NCI-H146 treated with DMSO at 0.1 percent for 48 hours (cell line): ENCODE measurements at regions not wholly inside any gene's neighbourhood (a gene's known extent, or its start where the extent isn't known, plus 50 kb on each side); places are given as distances from the start of the nearest gene placed in this dataset.

Source experiments
- DNase-seq: peaks from one replicate; lab custom pipeline; 2025; ENCODE audit not compliant: unreplicated experiment; lab: John Stamatoyannopoulos, UW

- no peak for DNase-seq
These were observed 355.0 kb downstream of the CDH26 start for GRCh38 chr20:60313191-60313590.

GRCh38 chr20:60313614-60314013 is 355.4 kb downstream of the CDH26 start:
- no peak for DNase-seq

- no peak for DNase-seq
These were observed 356.5 kb downstream of the CDH26 start for GRCh38 chr20:60314727-60315126.

- no peak for DNase-seq
These were observed 358.4 kb downstream of the CDH26 start for GRCh38 chr20:60316476-60317158.

- DNase-seq = no peak
These were observed 359.2 kb downstream of the CDH26 start for GRCh38 chr20:60317401-60317800.

GRCh38 chr20:60321601-60322000 is 363.4 kb downstream of the CDH26 start:
- no peak for DNase-seq

- no peak for DNase-seq
These were observed 368.6 kb downstream of the CDH26 start for GRCh38 chr20:60326821-60327220.

GRCh38 chr20:60327971-60328660 is 369.9 kb downstream of the CDH26 start:
- no peak for DNase-seq

- no peak for DNase-seq
These were observed 372.2 kb downstream of the CDH26 start for GRCh38 chr20:60330461-60330860.

- DNase-seq = no peak
These were observed 373.6 kb downstream of the CDH26 start for GRCh38 chr20:60331688-60332300.

- no peak for DNase-seq
These were observed 374.3 kb downstream of the CDH26 start for GRCh38 chr20:60332523-60332922.

GRCh38 chr20:60334911-60335310 is 376.7 kb downstream of the CDH26 start:
- DNase-seq = no peak

- no peak for DNase-seq
These were observed 380.3 kb downstream of the CDH26 start for GRCh38 chr20:60338556-60338955.

GRCh38 chr20:60339738-60340137 is 381.5 kb downstream of the CDH26 start:
- no peak for DNase-seq

- no peak for DNase-seq
These were observed 382.0 kb downstream of the CDH26 start for GRCh38 chr20:60340232-60340631.

GRCh38 chr20:60341062-60341461 is 382.8 kb downstream of the CDH26 start:
- no peak for DNase-seq

- DNase-seq = no peak
These were observed 386.9 kb downstream of the CDH26 start for GRCh38 chr20:60345106-60345505.

GRCh38 chr20:60349418-60349817 is 391.2 kb downstream of the CDH26 start:
- no peak for DNase-seq

- no peak for DNase-seq
These were observed 393.8 kb downstream of the CDH26 start for GRCh38 chr20:60352017-60352416.

GRCh38 chr20:60352596-60352995 is 394.4 kb downstream of the CDH26 start:
- DNase-seq = no peak

- no peak for DNase-seq
These were observed 395.9 kb downstream of the CDH26 start for GRCh38 chr20:60354024-60354580.

- no peak for DNase-seq
These were observed 399.9 kb downstream of the CDH26 start for GRCh38 chr20:60358101-60358500.
